Choroid plexus epithelial cell (primary cell): ENCODE measurements at regions not wholly inside any gene's neighbourhood (a gene's known extent, or its start where the extent isn't known, plus 50 kb on each side); places are given as distances from the start of the nearest gene placed in this dataset.
"Not testable (repeated sequence)": the region's sequence is repeated elsewhere in the genome, so short reads cannot be mapped to it uniquely, and the experiment has no call there.

Experiments used
- DNase-seq: peaks from one replicate; pipeline ENCODE4 v3.0.0-alpha.2; 2010; ENCODE audit warnings: low read depth
- H3K4me3 ChIP-seq: 2 replicates; pipeline ENCODE4 v1.5.1; 2011; ENCODE audit warnings: low read depth, mild to moderate bottlenecking, control low read depth, low read length, moderate library complexity
- CTCF ChIP-seq: conservative IDR thresholded peaks from 2 replicates; pipeline ENCODE4 v1.5.1; 2011; ENCODE audit warnings: low read depth, mild to moderate bottlenecking, control low read depth, inconsistent platforms, low read length, moderate library complexity

GRCh38 chr1:234787011-234787584 lies 177.1 kb upstream of the IRF2BP2 start:
- H3K4me3 ChIP-seq, DNase-seq: not testable (repeated sequence)

GRCh38 chr1:234785922-234786321 lies 175.9 kb upstream of the IRF2BP2 start:
- H3K4me3 ChIP-seq, DNase-seq: not testable (repeated sequence)

- not testable (repeated sequence) for H3K4me3 ChIP-seq
- DNase-seq, result peak; percentile 72
These were observed 175.5 kb upstream of the IRF2BP2 start for GRCh38 chr1:234785471-234785919.

GRCh38 chr1:234784108-234784507 lies 174.1 kb upstream of the IRF2BP2 start:
- DNase-seq, H3K4me3 ChIP-seq: not testable (repeated sequence)

- DNase-seq, result no peak
- TF ChIP-seq CTCF, result no peak
These were observed 172.8 kb upstream of the IRF2BP2 start for GRCh38 chr1:234782791-234783190.

GRCh38 chr1:234782105-234782751 lies 172.2 kb upstream of the IRF2BP2 start:
- DNase-seq, result no peak
- no peak overlapping the region for H3K4me3 ChIP-seq
- TF ChIP-seq CTCF, result no peak

More at GRCh38 chr1:234782791-234783190, 172.8 kb upstream of the IRF2BP2 start:
- H3K4me3 ChIP-seq, result no peak overlapping the region

GRCh38 chr1:234781241-234782065 lies 171.5 kb upstream of the IRF2BP2 start:
- no peak overlapping the region for H3K4me3 ChIP-seq
- no peak for TF ChIP-seq CTCF
- no peak for DNase-seq

- no peak overlapping the region for H3K4me3 ChIP-seq
- TF ChIP-seq CTCF, result no peak
- no peak for DNase-seq
These were observed 170.7 kb upstream of the IRF2BP2 start for GRCh38 chr1:234780531-234781162.
